ENCODE measurements at regions not wholly inside any gene's neighbourhood (a gene's known extent, or its start where the extent isn't known, plus 50 kb on each side); places are given as distances from the start of the nearest gene placed in this dataset.

- TF ChIP-seq CTCF (conservative IDR thresholded peaks at IDR 0.05; ENCODE audit: low read depth, low read length) (no peak), BHLHE40 (IDR thresholded peaks at IDR 0.05; ENCODE audit: low read depth, low read length) (no peak), USF2 (IDR thresholded peaks at IDR 0.05; ENCODE audit: low read depth, low read length) (no peak), ELK1 (IDR thresholded peaks at IDR 0.05; ENCODE audit: borderline replicate concordance, low read depth, low read length) (no peak)
Observed at GRCh38 chr14:101466456-101467180, 94.7 kb upstream of the DIO3 start.
